CD4-positive, alpha-beta T cell (primary cell): ENCODE measurements at regions not wholly inside any gene's neighbourhood (a gene's known extent, or its start where the extent isn't known, plus 50 kb on each side); places are given as distances from the start of the nearest gene placed in this dataset.

ENCODE experiments used
- ATAC-seq: fragments of 200-7000 bp; cut with Tn5 transposase; one replicate; pipeline ENCODE4 v1.10.0; 2022; ENCODE audit warnings: mild to moderate bottlenecking; ENCODE audit not compliant: poor library complexity
- CTCF ChIA-PET: fragments of 350-600 bp; sonication (Branson Sonifier 250); formaldehyde crosslinking; loops from one replicate; lab custom pipeline; 2021; ENCODE audit warnings: antibody characterized with exemption, inconsistent platforms; lab: Charles Lee
- POLR2A ChIA-PET: fragments of 350-600 bp; sonication (Branson Sonifier 250); formaldehyde crosslinking; loops from one replicate; lab custom pipeline; 2021; ENCODE audit warnings: antibody characterized with exemption, inconsistent platforms; lab: Charles Lee
- DNase-seq, 14 experiments: peaks; one replicate each; pipeline ENCODE4 v3.0.0-alpha.2; 2013 to 2020; ENCODE audit warnings: mixed read lengths in 2 of 14
- H3K27ac ChIP-seq, 2 donors: one replicate each; pipeline versions ENCODE4 v1.5.1 to v1.7.0; 2013; ENCODE audit warnings: low read length in 2 of 2, low read depth in 1 of 2, mild to moderate bottlenecking in 1 of 2
- H3K27me3 ChIP-seq, 2 experiments: 1 replicate in 1 of 2; 2 replicates in 1 of 2; pipeline versions ENCODE4 v1.6.1 to v1.7.0; 2013; ENCODE audit warnings: low read length in 2 of 2, control low read depth in 1 of 2, mild to moderate bottlenecking in 1 of 2, moderate library complexity in 1 of 2; ENCODE audit not compliant: insufficient read depth in 2 of 2, control insufficient read depth in 1 of 2
- H3K36me3 ChIP-seq: one replicate; pipeline ENCODE4 v1.6.1; 2013; ENCODE audit warnings: low read length, control low read depth; ENCODE audit not compliant: insufficient read depth
- H3K4me1 ChIP-seq: one replicate; pipeline ENCODE4 v1.6.1; 2013; ENCODE audit warnings: low read length, control low read depth; ENCODE audit not compliant: insufficient read depth
- H3K4me3 ChIP-seq: one replicate; pipeline ENCODE4 v1.5.1; 2013; ENCODE audit warnings: mild to moderate bottlenecking, low read length, moderate library complexity
- H3K9me3 ChIP-seq, 2 experiments: 1 replicate in 1 of 2; 2 replicates in 1 of 2; pipeline versions ENCODE4 v1.6.1 to v1.7.0; 2013; ENCODE audit warnings: low read length in 2 of 2, mild to moderate bottlenecking in 2 of 2, control low read depth in 1 of 2, moderate library complexity in 1 of 2; ENCODE audit not compliant: control insufficient read depth in 1 of 2, insufficient read depth in 1 of 2
- H3K27ac Mint-ChIP-seq: one replicate; pipeline ENCODE4 v1.8.0; 2020; ENCODE audit warnings: mixed read lengths
- H3K27me3 Mint-ChIP-seq: one replicate; pipeline ENCODE4 v1.8.0; 2021; ENCODE audit warnings: mixed read lengths
- H3K36me3 Mint-ChIP-seq: one replicate; pipeline ENCODE4 v1.8.0; 2021; ENCODE audit warnings: low read depth, mixed read lengths
- H3K4me1 Mint-ChIP-seq: one replicate; pipeline ENCODE4 v1.8.0; 2021; ENCODE audit warnings: low read depth, mixed read lengths
- H3K4me3 Mint-ChIP-seq: one replicate; pipeline ENCODE4 v1.8.0; 2020; ENCODE audit warnings: mild to moderate bottlenecking, mixed read lengths
- H3K9me3 Mint-ChIP-seq: one replicate; pipeline ENCODE4 v1.8.0; 2020; ENCODE audit warnings: mixed read lengths
- intact Hi-C, 2 experiments: fragments of 100-400 bp; cut with DNase I in 1 of 2; cut with micrococcal nuclease in 1 of 2; formaldehyde crosslinking; loops; one replicate each; pipeline versions ENCODE4 v1.15.1 to v1.9.0; 2023 to 2025; cut with DNase I, micrococcal nuclease
- TF ChIP-seq, protein P1 (sequence below): fragments of 200-600 bp; IDR thresholded peaks from one replicate; pipeline ENCODE4 v1.8.0; 2022; ENCODE audit warnings: antibody characterized with exemption, mild to moderate bottlenecking

DNA sequence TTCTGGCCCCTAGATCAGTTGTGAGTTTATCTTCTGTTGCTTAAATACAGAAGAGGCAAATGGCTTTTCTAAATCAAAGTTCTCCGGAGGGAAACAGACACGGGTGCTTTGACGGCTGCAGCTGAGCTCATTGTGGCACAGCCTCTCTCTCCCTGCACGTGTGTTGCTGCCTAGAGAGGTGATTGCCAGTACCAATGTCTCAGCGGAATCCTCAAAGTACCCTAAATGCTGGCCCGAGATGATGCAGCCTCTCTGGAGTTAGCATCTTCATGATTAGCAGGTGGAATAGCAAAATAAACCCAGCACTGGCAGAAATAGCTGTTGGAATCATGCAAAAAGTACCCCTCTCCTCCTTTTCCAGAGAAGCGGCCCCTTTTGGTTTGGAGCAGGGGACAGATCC lies 192.2 kb downstream of the PRDM2 start:
- no peaks in the 10 kb centered on the region for H3K36me3 ChIP-seq
- ChIA-PET POLR2A (no interaction called here), CTCF (no interaction called here)
- peaks cover 46 to 70% of the 10 kb centered on the region in 2 experiments for H3K27me3 ChIP-seq
- H3K36me3 Mint-ChIP-seq: no peaks in the 10 kb centered on the region
- TF ChIP-seq, protein P1, sequence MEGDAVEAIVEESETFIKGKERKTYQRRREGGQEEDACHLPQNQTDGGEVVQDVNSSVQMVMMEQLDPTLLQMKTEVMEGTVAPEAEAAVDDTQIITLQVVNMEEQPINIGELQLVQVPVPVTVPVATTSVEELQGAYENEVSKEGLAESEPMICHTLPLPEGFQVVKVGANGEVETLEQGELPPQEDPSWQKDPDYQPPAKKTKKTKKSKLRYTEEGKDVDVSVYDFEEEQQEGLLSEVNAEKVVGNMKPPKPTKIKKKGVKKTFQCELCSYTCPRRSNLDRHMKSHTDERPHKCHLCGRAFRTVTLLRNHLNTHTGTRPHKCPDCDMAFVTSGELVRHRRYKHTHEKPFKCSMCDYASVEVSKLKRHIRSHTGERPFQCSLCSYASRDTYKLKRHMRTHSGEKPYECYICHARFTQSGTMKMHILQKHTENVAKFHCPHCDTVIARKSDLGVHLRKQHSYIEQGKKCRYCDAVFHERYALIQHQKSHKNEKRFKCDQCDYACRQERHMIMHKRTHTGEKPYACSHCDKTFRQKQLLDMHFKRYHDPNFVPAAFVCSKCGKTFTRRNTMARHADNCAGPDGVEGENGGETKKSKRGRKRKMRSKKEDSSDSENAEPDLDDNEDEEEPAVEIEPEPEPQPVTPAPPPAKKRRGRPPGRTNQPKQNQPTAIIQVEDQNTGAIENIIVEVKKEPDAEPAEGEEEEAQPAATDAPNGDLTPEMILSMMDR: no peak
- H3K4me1 Mint-ChIP-seq: no peaks in the 10 kb centered on the region
- no peak for ATAC-seq
- no peak for DNase-seq
- no peaks in the 10 kb centered on the region for H3K9me3 Mint-ChIP-seq
- peaks cover 30% of the 10 kb centered on the region for H3K27me3 Mint-ChIP-seq
- intact Hi-C loops: no loop called here
- H3K4me3 Mint-ChIP-seq: no peak overlapping the region
- no peak overlapping the region for H3K27ac Mint-ChIP-seq
- H3K4me3 ChIP-seq: no peak overlapping the region
- H3K27ac ChIP-seq: no peak overlapping the region
- H3K9me3 ChIP-seq: peaks cover 0 to 8% of the 10 kb centered on the region in 2 experiments
- no peaks in the 10 kb centered on the region for H3K4me1 ChIP-seq

DNA sequence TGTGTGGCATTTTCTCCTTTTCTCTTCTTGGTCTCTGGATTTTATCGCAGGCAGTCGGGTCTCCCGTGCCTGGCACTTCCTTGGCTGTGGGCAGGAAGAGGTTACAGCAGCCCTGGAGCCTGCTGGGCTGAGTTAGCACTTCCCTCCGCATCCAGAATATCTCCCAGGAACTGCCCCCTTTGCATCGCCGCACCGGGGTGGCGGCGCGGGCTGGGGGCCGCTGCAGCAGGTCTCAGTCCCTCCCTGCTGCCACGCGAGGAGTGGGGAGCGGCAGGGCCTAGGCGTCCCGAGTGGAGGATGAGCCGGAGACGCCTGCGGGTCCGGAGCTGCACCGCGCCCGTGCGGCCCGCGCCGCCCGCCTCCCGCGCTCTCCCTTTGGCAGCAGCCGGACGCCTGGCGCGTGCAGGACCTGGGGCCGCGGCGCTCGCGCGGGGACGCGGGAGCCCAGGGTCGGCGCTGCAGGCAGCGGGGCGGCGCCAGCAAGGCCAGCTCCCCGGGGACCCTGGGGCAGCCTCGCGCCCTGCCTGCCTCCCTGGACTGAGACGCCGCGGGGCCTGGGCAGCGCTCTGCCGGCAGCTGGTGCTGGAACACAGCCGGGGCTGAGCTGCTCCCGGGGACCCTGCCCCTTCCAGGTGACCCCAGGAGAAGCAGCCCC lies 192.8 kb downstream of the PRDM2 start:
- H3K4me1 ChIP-seq: no peaks in the 10 kb centered on the region
- no peak overlapping the region for H3K27ac Mint-ChIP-seq
- peaks cover 45 to 64% of the 10 kb centered on the region in 2 experiments for H3K27me3 ChIP-seq
- CTCF ChIA-PET: no interaction called here
- H3K4me3 Mint-ChIP-seq: no peak overlapping the region
- H3K36me3 ChIP-seq: no peaks in the 10 kb centered on the region
- no peaks in the 10 kb centered on the region for H3K9me3 Mint-ChIP-seq
- no peak overlapping the region for H3K27ac ChIP-seq
- no peak for DNase-seq
- no peaks in the 10 kb centered on the region for H3K4me1 Mint-ChIP-seq
- TF ChIP-seq, protein P1: no peak
- POLR2A ChIA-PET: no interaction called here
- H3K4me3 ChIP-seq: no peak overlapping the region
- intact Hi-C loops: no loop called here
- peaks cover 0 to 8% of the 10 kb centered on the region in 2 experiments for H3K9me3 ChIP-seq
- ATAC-seq: no peak
- peaks cover 36% of the 10 kb centered on the region for H3K27me3 Mint-ChIP-seq
- no peaks in the 10 kb centered on the region for H3K36me3 Mint-ChIP-seq

DNA sequence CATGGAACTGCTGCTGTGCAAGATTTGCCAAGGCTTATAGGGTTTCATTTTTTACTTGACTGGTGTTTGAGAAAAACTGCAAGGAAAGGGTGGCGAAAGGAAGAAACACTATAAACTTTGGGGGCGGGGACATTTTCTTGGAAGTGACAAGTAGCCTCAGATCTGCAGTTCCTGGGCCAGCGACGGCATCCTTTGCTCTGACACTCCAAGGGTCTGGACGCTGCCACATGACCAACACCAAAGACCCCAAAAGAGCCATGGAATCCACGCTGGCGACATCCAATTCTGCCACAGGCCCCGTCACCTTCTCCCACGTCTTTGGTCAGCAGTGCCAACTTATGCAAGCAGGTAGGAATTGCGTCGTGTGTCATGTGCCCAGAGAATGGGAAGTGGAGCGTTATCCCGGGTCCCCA lies 193.4 kb downstream of the PRDM2 start:
- Mint-ChIP-seq H3K9me3 (no peaks in the 10 kb centered on the region), H3K4me1 (no peaks in the 10 kb centered on the region), H3K4me3 (no peak overlapping the region), H3K27ac (no peak overlapping the region), H3K36me3 (no peaks in the 10 kb centered on the region), H3K27me3 (peaks cover 41% of the 10 kb centered on the region)
- ChIA-PET CTCF (no interaction called here), POLR2A (no interaction called here)
- H3K4me1 ChIP-seq: no peaks in the 10 kb centered on the region
- no peak overlapping the region for H3K4me3 ChIP-seq
- no peak overlapping the region for H3K27ac ChIP-seq
- peaks cover 46 to 58% of the 10 kb centered on the region in 2 experiments for H3K27me3 ChIP-seq
- peaks cover 0 to 8% of the 10 kb centered on the region in 2 experiments for H3K9me3 ChIP-seq
- ATAC-seq: no peak
- H3K36me3 ChIP-seq: no peaks in the 10 kb centered on the region
- intact Hi-C loops: no loop called here
- DNase-seq: no peak
- TF ChIP-seq, protein P1: no peak
